Fibroblast of the aortic adventitia (primary cell): ENCODE measurements at regions not wholly inside any gene's neighbourhood (a gene's known extent, or its start where the extent isn't known, plus 50 kb on each side); places are given as distances from the start of the nearest gene placed in this dataset.

Experiments
- DNase-seq: peaks from one replicate; pipeline ENCODE4 v3.0.0-alpha.2; 2010; ENCODE audit warnings: low read depth
- H3K4me3 ChIP-seq: 2 replicates; pipeline ENCODE4 v1.5.1; 2011; ENCODE audit warnings: low read depth, mild to moderate bottlenecking, control low read depth, low read length, moderate library complexity
- CTCF ChIP-seq: IDR thresholded peaks from 2 replicates; pipeline ENCODE4 v1.5.1; 2011; ENCODE audit warnings: mild to moderate bottlenecking, low read length, control low read depth, inconsistent platforms; ENCODE audit not compliant: insufficient read depth

- DNase-seq = no peak
Measured at GRCh38 chr2:41378420-41378819, 669.4 kb upstream of the PKDCC start.

GRCh38 chr2:41379496-41380221 is 668.2 kb upstream of the PKDCC start:
- DNase-seq = no peak
- H3K4me3 ChIP-seq = no peak overlapping the region
- TF ChIP-seq CTCF = no peak

More at GRCh38 chr2:41378420-41378819, 669.4 kb upstream of the PKDCC start:
- H3K4me3 ChIP-seq = no peak overlapping the region
- no peak for TF ChIP-seq CTCF

- DNase-seq = no peak
- no peak for TF ChIP-seq CTCF
- H3K4me3 ChIP-seq = no peak overlapping the region
Measured at GRCh38 chr2:41381701-41382100, 666.1 kb upstream of the PKDCC start.

- TF ChIP-seq CTCF = no peak
- no peak overlapping the region for H3K4me3 ChIP-seq
- DNase-seq = no peak
Measured at GRCh38 chr2:41387519-41387918, 660.3 kb upstream of the PKDCC start.

GRCh38 chr2:41393621-41394020 is 654.2 kb upstream of the PKDCC start:
- DNase-seq = no peak
- H3K4me3 ChIP-seq = no peak overlapping the region
- no peak for TF ChIP-seq CTCF

- no peak for DNase-seq
- no peak for TF ChIP-seq CTCF
- H3K4me3 ChIP-seq = no peak overlapping the region
Measured at GRCh38 chr2:41394541-41394940, 653.3 kb upstream of the PKDCC start.

GRCh38 chr2:41395692-41396091 is 652.1 kb upstream of the PKDCC start:
- TF ChIP-seq CTCF = no peak
- H3K4me3 ChIP-seq = no peak overlapping the region
- DNase-seq = no peak
